ENCODE measurements at regions not wholly inside any gene's neighbourhood (a gene's known extent, or its start where the extent isn't known, plus 50 kb on each side); places are given as distances from the start of the nearest gene placed in this dataset.

DNA sequence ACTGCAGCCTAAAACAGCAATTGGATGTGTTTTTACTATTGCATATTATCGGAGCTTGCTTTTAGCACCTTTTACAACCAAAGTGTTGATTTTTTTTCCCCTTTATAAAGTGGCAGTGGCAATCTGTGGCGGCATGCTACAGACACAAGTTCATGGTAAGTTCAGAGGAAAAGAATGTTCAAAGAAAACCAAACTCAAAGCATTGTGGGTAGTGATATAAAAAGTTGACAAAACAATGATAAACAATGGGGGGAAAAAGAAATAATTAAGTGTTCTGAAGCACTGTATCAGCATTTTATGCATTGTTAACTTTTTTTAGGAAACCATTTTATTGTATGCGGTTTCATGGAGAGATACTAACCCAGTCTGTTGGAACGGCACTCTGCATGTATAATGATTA is 492.0 kb upstream of the SOX5 start:
- TF ChIP-seq, protein P1, sequence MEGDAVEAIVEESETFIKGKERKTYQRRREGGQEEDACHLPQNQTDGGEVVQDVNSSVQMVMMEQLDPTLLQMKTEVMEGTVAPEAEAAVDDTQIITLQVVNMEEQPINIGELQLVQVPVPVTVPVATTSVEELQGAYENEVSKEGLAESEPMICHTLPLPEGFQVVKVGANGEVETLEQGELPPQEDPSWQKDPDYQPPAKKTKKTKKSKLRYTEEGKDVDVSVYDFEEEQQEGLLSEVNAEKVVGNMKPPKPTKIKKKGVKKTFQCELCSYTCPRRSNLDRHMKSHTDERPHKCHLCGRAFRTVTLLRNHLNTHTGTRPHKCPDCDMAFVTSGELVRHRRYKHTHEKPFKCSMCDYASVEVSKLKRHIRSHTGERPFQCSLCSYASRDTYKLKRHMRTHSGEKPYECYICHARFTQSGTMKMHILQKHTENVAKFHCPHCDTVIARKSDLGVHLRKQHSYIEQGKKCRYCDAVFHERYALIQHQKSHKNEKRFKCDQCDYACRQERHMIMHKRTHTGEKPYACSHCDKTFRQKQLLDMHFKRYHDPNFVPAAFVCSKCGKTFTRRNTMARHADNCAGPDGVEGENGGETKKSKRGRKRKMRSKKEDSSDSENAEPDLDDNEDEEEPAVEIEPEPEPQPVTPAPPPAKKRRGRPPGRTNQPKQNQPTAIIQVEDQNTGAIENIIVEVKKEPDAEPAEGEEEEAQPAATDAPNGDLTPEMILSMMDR (IDR thresholded peaks at IDR 0.05; ENCODE audit: low read depth, low read length): no peak
- TF ChIP-seq MYC (IDR thresholded peaks at IDR 0.05; ENCODE audit: low read depth, low read length) (no peak), POLR2A (IDR thresholded peaks at IDR 0.05; ENCODE audit: extremely low read depth, insufficient read length) (no peak)
- TF ChIP-seq, protein P2, sequence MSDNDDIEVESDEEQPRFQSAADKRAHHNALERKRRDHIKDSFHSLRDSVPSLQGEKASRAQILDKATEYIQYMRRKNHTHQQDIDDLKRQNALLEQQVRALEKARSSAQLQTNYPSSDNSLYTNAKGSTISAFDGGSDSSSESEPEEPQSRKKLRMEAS (IDR thresholded peaks at IDR 0.05; ENCODE audit: low read depth, low read length): no peak
- no peak overlapping the region for H3K4me3 ChIP-seq (ENCODE audit: low read depth, low read length)
- DNase-seq (ENCODE audit: low read depth): no peak

DNA sequence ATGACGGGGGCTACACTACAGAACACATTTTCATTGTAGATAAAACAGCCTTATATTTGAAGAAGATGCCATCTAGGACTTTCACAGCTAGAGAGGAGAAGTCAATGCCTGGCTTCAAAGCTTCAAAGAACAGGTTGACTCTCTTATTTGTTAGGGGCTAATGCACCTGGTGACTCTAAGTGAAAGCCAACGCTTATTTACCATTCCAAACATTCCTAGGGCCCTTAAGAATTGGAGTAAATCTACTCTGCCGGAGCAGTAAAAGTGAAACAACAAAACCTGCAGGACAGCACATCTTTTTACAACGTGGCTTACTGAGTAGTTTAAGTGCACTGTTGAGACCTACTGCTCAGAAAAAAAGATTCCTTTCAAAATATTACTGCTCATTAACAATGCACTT is 487.2 kb upstream of the SOX5 start:
- no peak for DNase-seq (ENCODE audit: low read depth)
- no peak overlapping the region for H3K4me3 ChIP-seq (ENCODE audit: low read depth, low read length)
- TF ChIP-seq, protein P2 (IDR thresholded peaks at IDR 0.05; ENCODE audit: low read depth, low read length): no peak
- TF ChIP-seq, protein P1 (IDR thresholded peaks at IDR 0.05; ENCODE audit: low read depth, low read length): no peak
- TF ChIP-seq POLR2A (IDR thresholded peaks at IDR 0.05; ENCODE audit: extremely low read depth, insufficient read length): no peak
- no peak for TF ChIP-seq MYC (IDR thresholded peaks at IDR 0.05; ENCODE audit: low read depth, low read length)

DNA sequence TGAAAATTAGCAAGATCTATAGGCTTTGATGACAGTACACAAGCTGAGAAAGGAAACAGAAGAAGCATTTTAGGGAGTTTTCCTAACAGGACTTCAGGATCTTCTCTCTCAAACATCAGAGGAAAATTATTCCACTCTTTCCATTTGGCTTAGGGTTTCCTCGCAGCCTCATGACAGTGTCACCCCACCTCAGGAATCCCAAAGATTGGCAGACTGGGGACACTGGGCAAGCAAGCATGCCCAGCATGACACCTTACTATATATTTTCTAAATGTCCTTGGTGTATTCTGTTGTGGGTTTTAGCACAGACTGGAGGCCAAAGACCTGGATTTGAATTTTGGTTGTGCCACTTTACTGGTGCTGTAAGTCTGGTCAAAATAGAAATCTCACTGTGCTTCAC is 482.4 kb upstream of the SOX5 start:
- TF ChIP-seq MYC (IDR thresholded peaks at IDR 0.05; ENCODE audit: low read depth, low read length): no peak
- TF ChIP-seq, protein P2 (IDR thresholded peaks at IDR 0.05; ENCODE audit: low read depth, low read length): no peak
- TF ChIP-seq POLR2A (IDR thresholded peaks at IDR 0.05; ENCODE audit: extremely low read depth, insufficient read length): no peak
- TF ChIP-seq, protein P1 (IDR thresholded peaks at IDR 0.05; ENCODE audit: low read depth, low read length): no peak
- no peak overlapping the region for H3K4me3 ChIP-seq (ENCODE audit: low read depth, low read length)
- no peak for DNase-seq (ENCODE audit: low read depth)

DNA sequence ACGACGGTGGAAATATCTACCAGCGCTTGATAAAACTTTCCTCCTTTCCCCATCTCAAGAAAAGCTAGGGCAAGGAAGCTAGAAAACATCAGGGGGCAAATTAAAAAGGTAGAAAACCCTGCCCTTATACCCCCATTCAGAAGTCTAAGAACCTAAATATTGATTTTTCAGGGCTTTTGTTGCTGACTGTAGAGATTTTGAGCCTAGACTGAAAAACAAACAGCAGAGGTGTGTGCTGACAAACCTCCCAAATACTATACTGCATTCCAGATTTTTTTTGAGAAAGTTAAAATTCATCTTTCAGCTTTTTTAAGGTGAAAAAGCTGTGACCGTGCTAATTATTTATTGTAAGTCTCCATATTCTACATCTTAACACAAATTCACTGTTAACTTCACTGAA is 478.3 kb upstream of the SOX5 start:
- no peak for DNase-seq (ENCODE audit: low read depth)
- TF ChIP-seq MYC (IDR thresholded peaks at IDR 0.05; ENCODE audit: low read depth, low read length) (no peak), POLR2A (IDR thresholded peaks at IDR 0.05; ENCODE audit: extremely low read depth, insufficient read length) (no peak)
- TF ChIP-seq, protein P2 (IDR thresholded peaks at IDR 0.05; ENCODE audit: low read depth, low read length): no peak
- TF ChIP-seq, protein P1 (IDR thresholded peaks at IDR 0.05; ENCODE audit: low read depth, low read length): no peak
- no peak overlapping the region for H3K4me3 ChIP-seq (ENCODE audit: low read depth, low read length)

DNA sequence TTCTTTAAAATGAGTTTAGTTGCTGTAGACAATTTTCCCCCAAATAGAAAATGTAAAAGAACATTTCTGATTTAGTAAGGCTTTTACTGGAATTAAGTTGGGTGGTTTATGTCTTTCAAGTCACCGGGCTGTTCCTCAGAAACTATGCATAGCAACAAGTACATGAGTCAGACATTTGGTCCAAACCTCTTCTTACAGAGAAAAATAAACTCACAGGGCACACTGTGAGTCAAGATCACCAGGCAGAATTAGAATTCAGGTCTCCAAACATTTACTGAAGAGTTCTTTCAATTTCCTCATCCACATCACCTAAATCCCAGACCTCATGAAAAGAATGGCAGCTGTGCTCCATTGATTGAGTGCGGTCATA is 476.1 kb upstream of the SOX5 start:
- no peak for DNase-seq (ENCODE audit: low read depth)
- no peak overlapping the region for H3K4me3 ChIP-seq (ENCODE audit: low read depth, low read length)
- TF ChIP-seq, protein P2 (IDR thresholded peaks at IDR 0.05; ENCODE audit: low read depth, low read length): no peak
- TF ChIP-seq POLR2A (IDR thresholded peaks at IDR 0.05; ENCODE audit: extremely low read depth, insufficient read length) (no peak), MYC (IDR thresholded peaks at IDR 0.05; ENCODE audit: low read depth, low read length) (no peak)
- TF ChIP-seq, protein P1 (IDR thresholded peaks at IDR 0.05; ENCODE audit: low read depth, low read length): no peak

All from NB4 (cell line).